ENCODE measurements at regions not wholly inside any gene's neighbourhood (a gene's known extent, or its start where the extent isn't known, plus 50 kb on each side); places are given as distances from the start of the nearest gene placed in this dataset.

- TF ChIP-seq EZH2 (IDR thresholded peaks at IDR 0.05; ENCODE audit: low read depth) (no peak), CTCF (conservative IDR thresholded peaks at IDR 0.05) (no peak)
These were observed 176.2 kb upstream of the RAB4A start for GRCh38 chr1:229094476-229095311.

Data from PC-9 (cell line).